Ishikawa (cell line): ENCODE measurements at regions not wholly inside any gene's neighbourhood (a gene's known extent, or its start where the extent isn't known, plus 50 kb on each side); places are given as distances from the start of the nearest gene placed in this dataset.

Experiments used
- CEBPB ChIP-seq: IDR thresholded peaks from 2 replicates; pipeline ENCODE4 v1.6.1; 2012
- CREB1 ChIP-seq: IDR thresholded peaks from 2 replicates; pipeline ENCODE4 v1.6.1; 2012; ENCODE audit warnings: low read depth
- EGR1 ChIP-seq: IDR thresholded peaks from 2 replicates; pipeline ENCODE4 v1.6.1; 2012
- EP300 ChIP-seq: IDR thresholded peaks from 2 replicates; pipeline ENCODE4 v1.6.1; 2012; ENCODE audit warnings: borderline replicate concordance
- FOXM1 ChIP-seq: IDR thresholded peaks from 2 replicates; pipeline ENCODE4 v1.6.1; 2012; ENCODE audit warnings: low read depth, borderline replicate concordance
- MAX ChIP-seq: IDR thresholded peaks from 2 replicates; pipeline ENCODE4 v1.6.1; 2012
- NFIC ChIP-seq: IDR thresholded peaks from 2 replicates; pipeline ENCODE4 v1.6.1; 2012
- RAD21 ChIP-seq: IDR thresholded peaks from 2 replicates; pipeline ENCODE4 v1.6.1; 2012; ENCODE audit warnings: low read depth
- REST ChIP-seq: IDR thresholded peaks from 2 replicates; pipeline ENCODE4 v1.6.1; 2012; ENCODE audit warnings: low read depth, mild to moderate bottlenecking
- TCF12 ChIP-seq: IDR thresholded peaks from 2 replicates; pipeline ENCODE4 v1.6.1; 2012; ENCODE audit warnings: low read depth
- YY1 ChIP-seq: IDR thresholded peaks from 2 replicates; pipeline ENCODE4 v1.6.1; 2012; ENCODE audit warnings: low read depth

- TF ChIP-seq NFIC (no peak), CREB1 (no peak), CEBPB (no peak), MAX (no peak), FOXM1 (no peak), TCF12 (no peak), YY1 (no peak), REST (no peak), EGR1 (no peak), RAD21 (no peak), EP300 (no peak)
Measured at GRCh38 chr9:7456377-7456776, 343.2 kb downstream of the DMAC1 start.
